GM19463 (cell line): ENCODE measurements at regions not wholly inside any gene's neighbourhood (a gene's known extent, or its start where the extent isn't known, plus 50 kb on each side); places are given as distances from the start of the nearest gene placed in this dataset.

Source experiments
- ATAC-seq: cut with Tn5 transposase; IDR thresholded peaks from one replicate; pipeline ENCODE4 v1.9.1; 2021; ENCODE audit warnings: mild to moderate bottlenecking, moderate library complexity; ENCODE audit not compliant: unreplicated experiment

DNA sequence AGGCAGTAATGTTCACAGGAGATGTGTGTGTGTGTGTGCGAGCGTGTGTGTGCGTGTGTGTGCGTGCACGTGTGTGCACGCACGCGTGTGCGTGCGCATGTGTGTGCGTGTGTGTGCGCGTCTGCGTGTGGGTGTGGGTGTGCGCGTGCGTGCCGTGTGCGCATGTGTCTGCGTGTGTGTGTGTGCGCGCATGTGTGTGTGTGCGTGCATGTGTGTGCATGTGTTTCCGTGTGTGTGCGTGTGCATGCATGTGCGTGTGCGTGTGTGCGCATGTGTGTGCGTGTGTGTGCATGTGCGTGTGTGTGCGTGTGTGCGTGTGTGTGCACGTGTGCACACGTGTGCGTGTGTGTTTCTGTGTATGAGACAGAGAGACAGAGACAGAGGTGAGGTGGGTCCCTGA lies 136.0 kb upstream of the CST7 start:
- ATAC-seq: no peak

DNA sequence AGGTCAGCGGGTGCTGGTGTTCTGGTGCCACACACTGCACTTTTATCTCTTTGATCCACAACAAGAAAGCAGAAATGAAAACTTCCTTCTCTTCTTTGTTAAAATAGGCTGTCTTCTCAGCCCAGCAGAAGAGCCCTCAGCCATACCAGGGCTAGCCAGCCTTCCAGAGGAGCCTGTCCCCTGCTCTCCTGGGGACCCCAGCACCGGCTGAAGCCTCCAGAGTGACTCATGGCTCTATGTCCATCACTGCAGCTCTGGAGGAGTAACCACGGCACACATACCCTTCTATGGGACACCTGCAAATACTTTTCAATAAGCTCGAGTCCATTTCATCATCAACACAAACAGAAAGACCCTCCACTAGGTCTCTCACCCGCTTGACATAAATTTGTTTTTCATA lies 135.6 kb upstream of the CST7 start:
- no peak for ATAC-seq

GRCh38 chr20:24813936-24814335 lies 135.1 kb upstream of the CST7 start:
- no peak for ATAC-seq

DNA sequence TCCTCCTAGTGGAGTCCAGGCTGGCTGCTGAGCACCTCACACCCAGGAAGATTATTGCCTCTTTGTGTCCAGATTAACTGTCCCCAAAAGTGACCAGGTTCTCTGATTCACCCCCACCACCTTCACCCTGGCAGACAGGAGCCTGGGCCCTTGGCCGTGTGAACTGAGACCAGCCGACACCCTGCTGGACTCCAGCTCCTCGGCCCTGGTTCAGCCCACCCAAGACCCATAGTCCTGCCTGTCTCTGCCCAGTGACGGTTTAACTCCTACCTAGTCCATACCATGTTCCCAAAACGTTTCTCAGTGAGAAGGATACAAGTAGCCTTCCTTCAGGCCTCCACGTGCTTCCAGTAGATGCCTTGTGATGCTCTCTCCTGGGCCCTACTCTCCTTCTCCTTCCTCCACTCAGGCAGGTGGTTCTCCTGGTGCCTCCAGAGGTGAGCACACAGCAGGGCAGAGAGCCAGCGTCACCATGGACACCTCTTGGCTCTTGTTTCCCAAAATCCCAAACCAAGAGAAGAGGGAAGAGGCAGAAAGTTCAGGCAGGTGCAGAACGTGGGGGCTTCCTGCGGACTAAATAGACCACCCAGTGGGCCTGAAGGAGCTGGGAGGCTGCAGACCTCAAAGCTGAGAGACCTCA lies 134.4 kb upstream of the CST7 start:
- no peak for ATAC-seq

- ATAC-seq: no peak
Measured at GRCh38 chr20:24815196-24815815, 133.8 kb upstream of the CST7 start.

DNA sequence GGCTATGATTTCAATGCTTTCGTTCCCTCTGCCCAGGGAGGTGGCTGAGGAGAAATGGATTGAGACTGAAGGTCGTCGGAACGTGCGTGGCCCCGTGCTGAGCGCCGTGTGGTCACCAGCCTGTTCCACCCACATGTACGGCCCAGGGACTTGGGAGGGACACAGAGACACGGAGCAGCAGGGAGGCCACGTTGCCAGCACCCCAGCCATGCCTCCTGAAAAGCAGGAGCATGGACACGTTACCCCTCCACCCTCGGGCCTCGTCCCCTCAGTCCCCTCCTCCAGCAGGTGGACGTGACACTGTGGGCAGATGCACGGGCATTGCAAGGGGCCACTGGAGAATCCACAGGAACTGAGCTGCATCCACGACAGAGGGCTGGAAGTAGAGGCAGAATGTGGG lies 133.1 kb upstream of the CST7 start:
- no peak for ATAC-seq

DNA sequence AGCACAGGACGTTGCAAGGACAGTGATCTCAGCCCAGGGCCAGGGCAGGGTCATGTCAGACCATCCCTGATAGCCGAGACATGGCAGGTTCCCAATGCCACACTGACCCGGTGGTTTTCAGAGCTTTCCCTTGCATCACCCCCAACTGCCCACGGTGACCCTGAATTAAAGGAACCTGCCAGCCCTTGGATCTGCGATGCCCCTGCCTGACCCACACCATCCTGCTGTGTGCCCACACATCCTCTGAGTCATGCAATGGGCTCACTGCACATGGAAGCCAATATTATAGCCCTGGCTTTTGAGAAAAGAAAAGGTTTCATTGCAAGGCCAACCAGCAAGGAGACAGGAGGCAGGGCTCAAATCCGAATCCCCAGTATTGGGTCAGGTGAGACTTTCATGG lies 132.6 kb upstream of the CST7 start:
- ATAC-seq: no peak

DNA sequence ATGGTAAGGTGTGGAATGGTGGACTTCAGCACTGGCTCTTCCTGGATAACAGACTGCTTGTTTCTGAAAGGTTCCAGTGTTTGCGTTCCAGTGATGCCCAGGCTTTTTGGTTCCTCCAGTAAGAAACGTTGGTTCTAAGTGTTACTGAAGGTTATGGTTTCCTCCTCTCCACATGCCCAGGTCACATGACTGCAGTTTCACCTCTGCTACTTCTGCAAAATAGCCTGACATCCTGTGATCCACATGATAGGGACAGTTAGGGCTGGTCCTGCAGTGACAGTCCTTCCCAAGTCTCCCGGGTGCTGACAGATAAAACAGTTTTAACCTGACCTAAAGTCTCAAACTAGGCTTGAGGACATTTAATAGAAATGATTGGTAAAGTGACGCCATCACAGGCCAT lies 132.2 kb upstream of the CST7 start:
- ATAC-seq: no peak

GRCh38 chr20:24817351-24817750 lies 131.7 kb upstream of the CST7 start:
- no peak for ATAC-seq

GRCh38 chr20:24818056-24818455 lies 131.0 kb upstream of the CST7 start:
- ATAC-seq: no peak

- ATAC-seq: no peak
Measured at GRCh38 chr20:24819331-24819965, 129.6 kb upstream of the CST7 start.

DNA sequence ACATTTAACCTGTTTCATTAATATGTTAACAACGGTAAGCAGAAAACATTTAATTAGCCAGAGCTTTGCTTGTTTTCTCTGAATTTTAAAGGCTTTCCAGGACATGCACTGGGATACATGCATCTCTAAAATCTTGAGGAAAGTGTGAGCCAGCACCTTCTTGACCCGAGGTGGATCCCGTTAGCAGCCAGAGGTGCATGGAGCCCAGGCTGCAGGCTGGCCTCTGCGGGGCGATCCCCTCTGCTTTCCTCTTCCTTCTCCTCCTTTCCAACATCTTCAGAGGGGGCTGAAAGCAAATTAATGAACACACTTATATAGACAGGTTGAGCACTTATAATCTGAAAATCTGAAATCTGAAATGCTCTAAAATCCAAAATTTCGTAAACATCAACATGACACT lies 128.7 kb upstream of the CST7 start:
- no peak for ATAC-seq

GRCh38 chr20:24821391-24821790 lies 127.7 kb upstream of the CST7 start:
- no peak for ATAC-seq

DNA sequence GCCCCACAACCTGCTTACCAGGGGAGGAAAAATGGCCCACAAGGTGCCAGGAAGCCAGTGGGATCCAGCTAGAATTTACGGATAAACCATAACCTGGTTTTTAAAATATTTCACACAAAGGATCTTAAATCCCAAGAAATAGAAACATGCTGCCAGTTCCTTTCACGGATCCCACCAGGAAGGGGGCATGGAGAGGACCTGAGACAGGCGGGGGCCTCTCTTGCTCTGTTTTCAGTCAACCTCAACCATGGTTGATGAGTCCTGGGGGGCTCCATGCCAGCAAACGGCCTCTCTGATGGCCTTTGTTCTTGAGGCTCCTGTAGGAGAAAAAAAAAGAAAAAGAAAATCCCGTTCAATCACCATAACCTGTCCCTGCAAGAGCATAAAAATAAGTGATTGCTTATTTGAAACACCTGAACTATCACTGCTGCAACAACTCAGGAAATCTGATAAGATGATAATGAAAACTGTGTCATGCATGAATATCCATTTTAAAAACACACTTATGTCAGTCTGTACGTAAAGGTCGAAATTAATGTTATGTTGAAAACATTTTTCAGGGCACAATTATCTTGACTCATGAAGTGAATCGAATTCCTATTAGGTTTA lies 125.8 kb upstream of the CST7 start:
- ATAC-seq: no peak

DNA sequence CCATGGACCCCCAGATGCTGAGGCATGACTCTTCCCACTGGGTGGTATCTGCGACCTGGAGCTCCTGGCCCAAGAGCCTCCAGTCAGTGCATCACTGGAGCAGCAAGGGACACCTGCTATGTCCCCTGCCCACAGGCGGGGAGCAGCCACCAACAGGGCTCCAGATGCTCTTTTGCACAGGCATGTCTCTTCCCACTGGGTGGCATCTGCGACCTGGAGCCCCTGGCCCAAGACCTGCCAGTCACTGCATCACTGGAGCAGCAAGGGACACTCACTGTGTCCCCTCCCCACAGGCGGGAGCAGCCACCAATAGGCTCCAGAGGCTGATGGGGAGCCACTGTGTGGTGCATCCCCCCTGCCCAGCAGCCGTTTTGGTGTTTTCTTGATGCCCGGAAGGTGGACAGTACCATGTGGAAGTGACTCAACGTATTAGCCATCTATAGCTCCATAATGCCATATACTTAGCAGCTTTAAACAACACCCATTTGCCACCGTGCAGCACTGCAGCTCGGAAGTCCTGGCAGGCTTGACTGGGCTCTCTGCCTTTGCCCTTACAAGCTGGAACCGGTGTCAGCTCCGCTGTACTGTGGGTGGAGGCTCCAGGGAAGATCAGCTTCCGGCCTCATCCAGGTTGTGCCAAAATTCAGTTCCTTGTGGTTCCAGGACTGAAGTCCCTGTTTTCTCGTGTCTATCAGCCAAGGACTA lies 124.9 kb upstream of the CST7 start:
- ATAC-seq: no peak

- no peak for ATAC-seq
Measured at GRCh38 chr20:24825591-24825990, 123.5 kb upstream of the CST7 start.

DNA sequence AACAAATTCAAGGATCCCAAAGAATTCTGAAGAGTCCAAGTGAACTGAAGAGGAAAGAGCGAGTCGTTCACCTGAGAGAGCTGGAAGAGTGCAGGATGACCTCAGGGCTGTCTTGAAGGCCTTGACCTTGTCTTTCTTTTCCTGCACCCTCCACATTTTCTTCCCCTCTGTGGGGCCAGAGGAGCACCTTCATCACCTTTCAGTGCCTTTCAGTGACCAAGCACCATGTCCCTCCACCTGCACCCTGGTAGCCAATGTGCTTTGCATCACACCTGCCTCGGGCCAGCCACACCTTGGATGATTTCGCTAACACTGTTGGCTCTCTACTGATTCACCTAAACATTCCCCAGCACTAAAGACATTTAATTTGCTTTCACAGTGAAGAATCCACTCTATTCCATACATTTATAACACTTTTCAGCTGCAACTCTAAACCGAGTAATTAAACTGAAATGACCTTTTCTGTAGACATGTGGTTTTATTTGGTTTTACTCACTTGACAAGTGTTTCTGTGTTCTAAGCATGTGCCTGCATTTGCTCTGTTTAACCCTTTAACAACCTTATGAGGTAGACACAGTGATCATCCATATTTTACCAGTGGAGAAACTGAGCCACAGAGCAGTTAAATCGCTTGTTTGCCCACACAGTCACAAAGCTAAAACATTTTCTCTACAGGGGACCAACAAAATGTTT lies 121.3 kb upstream of the CST7 start:
- no peak for ATAC-seq

DNA sequence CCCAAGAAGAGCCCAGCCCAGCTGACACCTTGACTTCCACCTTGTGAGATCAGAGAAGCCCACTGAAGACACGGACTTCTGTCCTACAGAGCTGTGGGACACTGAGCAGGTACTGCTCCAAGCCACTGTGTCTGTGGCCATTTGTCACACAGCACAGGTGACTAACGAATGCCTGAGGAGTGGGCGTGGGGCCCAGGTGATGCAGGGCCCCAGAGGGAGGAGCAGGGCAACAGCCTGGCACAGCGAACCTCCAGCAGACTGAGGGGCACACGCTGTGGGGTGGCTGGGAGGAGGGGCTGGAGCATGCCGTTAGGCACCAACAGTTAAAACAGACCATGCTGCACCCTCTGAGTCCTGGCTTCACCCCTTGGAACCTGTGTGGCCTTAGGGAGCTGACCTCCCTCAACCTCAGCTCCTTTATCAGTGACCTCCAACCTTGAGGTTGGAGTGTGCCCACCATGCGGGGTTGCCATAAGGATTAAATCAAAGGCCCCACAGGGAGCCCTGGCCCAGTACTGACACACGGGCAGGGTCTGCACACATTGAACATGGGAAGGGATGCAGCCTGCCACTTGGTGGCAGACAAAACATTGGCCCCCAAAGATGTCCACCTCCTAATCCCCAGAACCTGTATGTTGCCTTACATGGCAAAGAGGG lies 119.9 kb upstream of the CST7 start:
- ATAC-seq: no peak

DNA sequence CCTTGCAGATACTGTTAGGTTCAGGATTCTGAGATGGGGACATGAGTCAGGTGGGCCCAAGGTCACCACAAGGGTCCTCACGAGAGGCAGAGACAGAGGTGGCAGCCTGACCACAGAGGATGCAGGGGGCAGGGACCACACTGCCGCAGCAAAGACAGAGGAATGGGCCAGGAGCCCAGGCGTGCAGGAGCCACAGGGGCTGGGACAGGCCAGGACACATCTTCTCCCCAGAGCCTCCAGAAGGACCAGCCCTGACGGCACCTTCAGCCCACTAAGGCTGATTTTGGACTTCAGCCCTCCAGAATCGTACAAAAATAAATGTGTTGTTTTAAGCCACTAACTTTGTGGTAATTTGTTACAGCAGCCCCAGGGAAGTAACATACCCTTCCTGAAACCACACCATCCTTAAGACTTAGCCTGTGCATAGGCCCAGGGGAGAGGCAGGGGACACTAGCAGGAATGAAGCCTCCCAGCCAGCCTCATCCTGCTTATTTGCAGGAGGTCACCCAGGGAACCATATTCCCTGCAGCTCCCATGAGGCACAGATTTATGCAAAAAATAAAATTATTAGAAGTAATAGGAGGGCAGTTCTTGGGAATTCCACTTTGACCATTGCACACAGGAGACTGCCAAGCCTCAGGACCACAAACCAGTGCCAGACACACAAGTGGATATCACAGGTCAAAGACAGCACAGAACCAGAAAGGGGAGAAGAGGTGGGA lies 119.3 kb upstream of the CST7 start:
- no peak for ATAC-seq

DNA sequence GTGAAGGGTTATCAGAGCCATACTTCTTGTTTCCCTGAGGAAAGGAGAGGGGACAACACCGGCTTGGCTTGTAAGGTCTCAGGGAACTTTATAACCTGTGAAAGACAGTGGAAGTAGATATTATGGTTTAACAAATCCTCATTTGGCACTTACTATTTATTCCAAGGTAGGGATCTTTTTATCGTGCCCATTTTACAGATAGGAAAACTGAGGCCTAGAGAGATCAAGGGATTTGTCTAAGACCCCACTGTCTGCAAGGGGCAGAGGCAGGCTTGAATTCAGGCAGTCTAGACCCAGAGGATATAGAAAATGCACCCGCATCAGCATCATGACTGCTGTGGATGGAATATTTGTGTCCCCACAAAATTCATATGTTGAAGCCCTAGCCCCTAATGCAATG lies 118.4 kb upstream of the CST7 start:
- ATAC-seq: no peak
